PFSK-1 (cell line): ENCODE measurements at regions not wholly inside any gene's neighbourhood (a gene's known extent, or its start where the extent isn't known, plus 50 kb on each side); places are given as distances from the start of the nearest gene placed in this dataset.

Experiments
- POLR2AphosphoS5 ChIP-seq: IDR thresholded peaks from 2 replicates; pipeline ENCODE4 v1.6.1; 2012; ENCODE audit warnings: low read depth, mild to moderate bottlenecking, control low read depth, low read length, moderate library complexity
- REST ChIP-seq, 2 experiments: IDR thresholded peaks; 2 replicates each; pipeline versions ENCODE4 v1.6.1 to v1.8.0; 2011 to 2012; ENCODE audit warnings: low read depth in 2 of 2, low read length in 2 of 2, control low read depth in 1 of 2, inconsistent platforms in 1 of 2, mild to moderate bottlenecking in 1 of 2, moderate library complexity in 1 of 2; ENCODE audit not compliant: insufficient read depth in 1 of 2
- SIN3A ChIP-seq: IDR thresholded peaks from 2 replicates; pipeline ENCODE4 v1.6.1; 2012; ENCODE audit warnings: mild to moderate bottlenecking, low read length, moderate library complexity, borderline replicate concordance; ENCODE audit not compliant: insufficient read depth
- TAF1 ChIP-seq: IDR thresholded peaks from 2 replicates; pipeline ENCODE4 v1.6.1; 2012; ENCODE audit warnings: low read length, control low read depth, borderline replicate concordance; ENCODE audit not compliant: insufficient read depth

- TF ChIP-seq POLR2AphosphoS5, result no peak
- no peak for TF ChIP-seq REST (IDR thresholded peaks at IDR 0.05; ENCODE audit: insufficient read depth in 1 of 2, low read depth in 2 of 2, low read length in 2 of 2)
- no peak for TF ChIP-seq TAF1
- no peak for TF ChIP-seq SIN3A
These were observed 556.1 kb downstream of the CDH9 start for GRCh38 chr5:26482076-26482809.
